Fibroblast of lung (primary cell): ENCODE measurements at regions not wholly inside any gene's neighbourhood (a gene's known extent, or its start where the extent isn't known, plus 50 kb on each side); places are given as distances from the start of the nearest gene placed in this dataset.

Source experiments
- DNase-seq, 2 donors: peaks; one replicate each; pipeline versions ENCODE4 v3.0.0 to v3.0.0-alpha.2; 2010; ENCODE audit warnings: low read depth in 2 of 2
- H2AFZ ChIP-seq: 2 replicates; pipeline ENCODE4 v1.5.1; 2012; ENCODE audit warnings: low read length, control low read depth, inconsistent platforms
- H3K27ac ChIP-seq: 2 replicates; pipeline ENCODE4 v1.5.1; 2011; ENCODE audit warnings: low read length, control low read depth; ENCODE audit not compliant: insufficient read depth
- H3K27me3 ChIP-seq: 2 replicates; pipeline ENCODE4 v1.5.1; 2011; ENCODE audit warnings: mild to moderate bottlenecking, low read length; ENCODE audit not compliant: control insufficient read depth, insufficient read depth
- H3K36me3 ChIP-seq: 2 replicates; pipeline ENCODE4 v1.5.1; 2011; ENCODE audit warnings: low read length; ENCODE audit not compliant: control insufficient read depth, insufficient read depth
- H3K4me1 ChIP-seq: 2 replicates; pipeline ENCODE4 v1.5.1; 2011; ENCODE audit warnings: low read length; ENCODE audit not compliant: control insufficient read depth, insufficient read depth; ENCODE audit errors: extremely low read depth
- H3K4me2 ChIP-seq: 2 replicates; pipeline ENCODE4 v1.5.1; 2011; ENCODE audit warnings: low read length, control low read depth; ENCODE audit not compliant: insufficient read depth; ENCODE audit errors: extremely low read depth
- H3K4me3 ChIP-seq, 4 experiments: fragments of 200-600 bp in 1 of 4; sonication (generic) in 1 of 4; replicated peaks in 1 of 4; 2 replicates each; pipeline ENCODE4 v1.5.1; 2011 to 2016; ENCODE audit warnings: low read length in 4 of 4, low read depth in 3 of 4, mild to moderate bottlenecking in 3 of 4, control low read depth in 2 of 4, inconsistent platforms in 1 of 4, mixed read lengths in 1 of 4; ENCODE audit not compliant: insufficient read depth in 1 of 4; ENCODE audit errors: control extremely low read depth in 1 of 4
- H3K79me2 ChIP-seq: 2 replicates; pipeline ENCODE4 v1.5.1; 2012; ENCODE audit warnings: mild to moderate bottlenecking, low read length, inconsistent platforms; ENCODE audit not compliant: control insufficient read depth, insufficient read depth
- H3K9ac ChIP-seq: 2 replicates; pipeline ENCODE4 v1.5.1; 2011; ENCODE audit warnings: mild to moderate bottlenecking, low read length, control low read depth; ENCODE audit not compliant: insufficient read depth
- H3K9me3 ChIP-seq: 2 replicates; pipeline ENCODE4 v1.5.1; 2012; ENCODE audit warnings: low read depth, low read length; ENCODE audit not compliant: control insufficient read depth, insufficient read depth
- H4K20me1 ChIP-seq: 2 replicates; pipeline ENCODE4 v1.5.1; 2011; ENCODE audit warnings: low read length; ENCODE audit not compliant: control insufficient read depth, insufficient read depth; ENCODE audit errors: extremely low read depth
- CTCF ChIP-seq, 2 donors: IDR thresholded peaks in 1 of 2; conservative IDR thresholded peaks in 1 of 2; 1 replicate in 1 of 2; 2 replicates in 1 of 2; pipeline ENCODE4 v1.5.1; 2011 to 2012; ENCODE audit warnings: low read length in 2 of 2, control low read depth in 1 of 2, inconsistent platforms in 1 of 2, low read depth in 1 of 2, mild to moderate bottlenecking in 1 of 2
- EZH2 ChIP-seq: IDR thresholded peaks from 2 replicates; pipeline ENCODE4 v1.5.1; 2012; ENCODE audit warnings: low read length, control low read depth, mild to moderate bottlenecking; ENCODE audit errors: missing control alignments

- no peaks in the 10 kb centered on the region for H3K27me3 ChIP-seq
- no peaks in the 10 kb centered on the region for H4K20me1 ChIP-seq
- no peaks in the 10 kb centered on the region for H3K9me3 ChIP-seq
- no peak for DNase-seq
- H3K27ac ChIP-seq, result no peak overlapping the region
- no peak overlapping the region for H3K9ac ChIP-seq
- no peaks in the 10 kb centered on the region for H3K4me1 ChIP-seq
- H3K4me3 ChIP-seq, result no peak overlapping the region
- no peaks in the 10 kb centered on the region for H3K79me2 ChIP-seq
- TF ChIP-seq EZH2 (no peak), CTCF (conservative IDR thresholded peaks at IDR 0.05 in 1 of 2, IDR thresholded peaks at IDR 0.05 in 1 of 2; ENCODE audit: low read depth in 1 of 2, low read length in 2 of 2) (no peak)
- H2AFZ ChIP-seq, result no peak overlapping the region
- no peak overlapping the region for H3K4me2 ChIP-seq
- no peaks in the 10 kb centered on the region for H3K36me3 ChIP-seq
Observed at GRCh38 chr4:133777661-133778060, 423.9 kb downstream of the PABPC4L start.

GRCh38 chr4:133776961-133777360 lies 424.6 kb downstream of the PABPC4L start:
- Histone ChIP-seq H3K9ac (no peak overlapping the region), H2AFZ (no peak overlapping the region), H3K79me2 (no peaks in the 10 kb centered on the region), H4K20me1 (no peaks in the 10 kb centered on the region), H3K9me3 (no peaks in the 10 kb centered on the region), H3K27ac (no peak overlapping the region), H3K4me3 (no peak overlapping the region), H3K4me1 (no peaks in the 10 kb centered on the region), H3K4me2 (no peak overlapping the region), H3K27me3 (no peaks in the 10 kb centered on the region), H3K36me3 (no peaks in the 10 kb centered on the region)
- TF ChIP-seq EZH2, result no peak
- TF ChIP-seq CTCF (conservative IDR thresholded peaks at IDR 0.05 in 1 of 2, IDR thresholded peaks at IDR 0.05 in 1 of 2; ENCODE audit: low read depth in 1 of 2, low read length in 2 of 2), result no peak
- DNase-seq, result peak in 1 of 2 donors; percentile 9

- Histone ChIP-seq H3K4me1 (no peaks in the 10 kb centered on the region), H3K79me2 (no peaks in the 10 kb centered on the region), H3K4me2 (no peak overlapping the region), H3K36me3 (no peaks in the 10 kb centered on the region), H4K20me1 (no peaks in the 10 kb centered on the region), H3K9ac (no peak overlapping the region), H3K27ac (no peak overlapping the region), H3K27me3 (no peaks in the 10 kb centered on the region), H3K9me3 (no peaks in the 10 kb centered on the region), H2AFZ (no peak overlapping the region), H3K4me3 (no peak overlapping the region)
- no peak for TF ChIP-seq EZH2
- TF ChIP-seq CTCF (conservative IDR thresholded peaks at IDR 0.05 in 1 of 2, IDR thresholded peaks at IDR 0.05 in 1 of 2; ENCODE audit: low read depth in 1 of 2, low read length in 2 of 2), result no peak
- DNase-seq, result no peak
Observed at GRCh38 chr4:133776503-133776902, 425.1 kb downstream of the PABPC4L start.
